ENCODE measurements at regions not wholly inside any gene's neighbourhood (a gene's known extent, or its start where the extent isn't known, plus 50 kb on each side); places are given as distances from the start of the nearest gene placed in this dataset.

DNA sequence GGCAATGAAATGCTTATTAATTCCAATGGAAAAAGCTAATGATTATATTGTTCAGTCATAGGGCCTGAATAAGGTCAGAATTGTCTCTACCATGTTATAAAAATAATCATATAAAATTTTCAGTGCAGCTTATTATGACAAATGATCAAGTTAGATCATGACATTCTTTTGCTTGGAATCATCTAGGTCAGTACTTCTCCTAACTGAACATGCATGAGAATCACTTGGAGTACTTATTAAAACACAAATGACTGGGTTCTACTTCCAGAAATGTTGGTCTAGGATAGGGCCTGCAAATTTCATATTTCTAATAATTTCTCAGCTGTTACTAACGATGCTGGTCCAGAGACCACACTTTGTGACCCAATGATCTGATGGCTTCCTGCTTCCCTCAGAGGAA lies 806.0 kb upstream of the ZNF608 start:
- Mint-ChIP-seq H3K4me3 (peak overlapping the region in 1 of 4 donors; percentile 51), H3K4me1 (no peaks in the 10 kb centered on the region), H3K9me3 (peaks cover 3 to 17% (median 14%) of the 10 kb centered on the region in 7 donors), H3K36me3 (no peaks in the 10 kb centered on the region), H3K27ac (no peak overlapping the region), H3K27me3 (no peaks in the 10 kb centered on the region)
- H3K4me3 ChIP-seq (ENCODE audit: low read depth, low read length): no peak overlapping the region
- H3K27me3 ChIP-seq (ENCODE audit: control insufficient read depth, insufficient read depth, low read length): no peaks in the 10 kb centered on the region
- no peak for DNase-seq
- H3K36me3 ChIP-seq (ENCODE audit: control insufficient read depth, insufficient read depth, low read length): no peaks in the 10 kb centered on the region
- H3K9me3 ChIP-seq (ENCODE audit: control insufficient read depth in 2 of 2, low read length in 2 of 2): no peaks in the 10 kb centered on the region
- H3K4me1 ChIP-seq (ENCODE audit: control insufficient read depth, insufficient read depth, low read length, poor library complexity, severe bottlenecking): no peaks in the 10 kb centered on the region
- no peak for ATAC-seq (ENCODE audit: low read depth in 2 of 2)
- H3K27ac ChIP-seq (ENCODE audit: insufficient read depth, low read length, poor library complexity, severe bottlenecking): no peak overlapping the region

DNA sequence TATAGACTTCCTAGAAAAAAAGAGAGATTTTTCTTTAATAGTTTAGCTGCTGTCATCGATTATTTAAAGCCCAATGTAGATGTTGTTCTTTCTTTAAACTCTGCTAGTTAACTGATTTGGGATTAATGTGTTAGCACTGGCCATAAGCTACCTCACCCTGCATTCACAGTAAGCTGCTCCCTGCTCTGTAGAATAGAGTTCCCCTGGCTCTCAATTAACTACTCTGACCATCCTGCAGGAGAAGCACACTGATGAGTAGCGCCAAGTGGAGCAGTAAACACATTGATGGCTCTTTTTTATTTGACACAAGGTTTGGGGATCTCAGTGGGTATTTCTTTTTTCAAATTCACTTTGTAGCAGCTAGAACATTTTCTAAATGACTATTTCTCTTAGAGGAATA lies 807.9 kb upstream of the ZNF608 start:
- ATAC-seq (ENCODE audit: low read depth in 2 of 2): no peak
- Histone ChIP-seq H3K4me3 (ENCODE audit: low read depth, low read length) (no peak overlapping the region), H3K9me3 (ENCODE audit: control insufficient read depth in 2 of 2, low read length in 2 of 2) (no peaks in the 10 kb centered on the region), H3K27me3 (ENCODE audit: control insufficient read depth, insufficient read depth, low read length) (no peaks in the 10 kb centered on the region), H3K4me1 (ENCODE audit: control insufficient read depth, insufficient read depth, low read length, poor library complexity, severe bottlenecking) (no peaks in the 10 kb centered on the region), H3K36me3 (ENCODE audit: control insufficient read depth, insufficient read depth, low read length) (no peaks in the 10 kb centered on the region), H3K27ac (ENCODE audit: insufficient read depth, low read length, poor library complexity, severe bottlenecking) (no peak overlapping the region)
- H3K4me1 Mint-ChIP-seq: no peaks in the 10 kb centered on the region
- no peak overlapping the region for H3K27ac Mint-ChIP-seq
- no peak for DNase-seq
- peaks cover 3 to 13% (median 12%) of the 10 kb centered on the region in 7 donors for H3K9me3 Mint-ChIP-seq
- H3K4me3 Mint-ChIP-seq: no peak overlapping the region
- no peaks in the 10 kb centered on the region for H3K27me3 Mint-ChIP-seq
- H3K36me3 Mint-ChIP-seq: no peaks in the 10 kb centered on the region

GRCh38 chr5:125555591-125555990 lies 809.2 kb upstream of the ZNF608 start:
- Mint-ChIP-seq H3K27me3 (no peaks in the 10 kb centered on the region), H3K9me3 (peaks cover 4 to 17% (median 8%) of the 10 kb centered on the region in 7 donors), H3K4me3 (no peak overlapping the region), H3K36me3 (no peaks in the 10 kb centered on the region), H3K4me1 (no peaks in the 10 kb centered on the region), H3K27ac (no peak overlapping the region)
- DNase-seq: no peak
- no peaks in the 10 kb centered on the region for H3K27me3 ChIP-seq (ENCODE audit: control insufficient read depth, insufficient read depth, low read length)
- no peak for ATAC-seq (ENCODE audit: low read depth in 2 of 2)
- no peak overlapping the region for H3K4me3 ChIP-seq (ENCODE audit: low read depth, low read length)
- no peaks in the 10 kb centered on the region for H3K9me3 ChIP-seq (ENCODE audit: control insufficient read depth in 2 of 2, low read length in 2 of 2)
- H3K4me1 ChIP-seq (ENCODE audit: control insufficient read depth, insufficient read depth, low read length, poor library complexity, severe bottlenecking): no peaks in the 10 kb centered on the region
- no peaks in the 10 kb centered on the region for H3K36me3 ChIP-seq (ENCODE audit: control insufficient read depth, insufficient read depth, low read length)
- H3K27ac ChIP-seq (ENCODE audit: insufficient read depth, low read length, poor library complexity, severe bottlenecking): no peak overlapping the region

DNA sequence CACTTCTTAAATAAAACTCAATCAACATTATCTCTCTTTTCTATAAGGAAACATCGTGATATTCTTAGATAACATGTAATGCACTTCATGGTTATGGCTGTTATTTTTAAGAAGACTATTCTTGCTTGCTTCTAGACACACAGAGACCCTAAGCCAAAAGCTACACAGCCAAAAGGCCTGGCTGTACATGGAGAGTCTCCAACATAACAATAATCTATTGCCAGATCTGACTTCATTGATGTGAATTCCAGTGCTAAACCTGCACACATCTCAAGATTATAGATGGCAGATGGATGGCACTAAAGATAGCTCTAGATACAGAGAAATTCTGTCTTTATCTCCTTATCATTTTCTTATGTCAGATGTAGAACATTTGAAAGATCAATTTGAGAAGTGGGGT lies 811.6 kb upstream of the ZNF608 start:
- Mint-ChIP-seq H3K36me3 (no peaks in the 10 kb centered on the region), H3K27ac (no peak overlapping the region), H3K9me3 (peaks cover 3 to 31% (median 10%) of the 10 kb centered on the region in 7 donors), H3K4me3 (no peak overlapping the region), H3K27me3 (no peaks in the 10 kb centered on the region), H3K4me1 (peaks cover 0 to 4% (median 0%) of the 10 kb centered on the region in 4 donors)
- no peaks in the 10 kb centered on the region for H3K9me3 ChIP-seq (ENCODE audit: control insufficient read depth in 2 of 2, low read length in 2 of 2)
- H3K27me3 ChIP-seq (ENCODE audit: control insufficient read depth, insufficient read depth, low read length): no peaks in the 10 kb centered on the region
- H3K27ac ChIP-seq (ENCODE audit: insufficient read depth, low read length, poor library complexity, severe bottlenecking): no peak overlapping the region
- H3K36me3 ChIP-seq (ENCODE audit: control insufficient read depth, insufficient read depth, low read length): no peaks in the 10 kb centered on the region
- ATAC-seq (ENCODE audit: low read depth in 2 of 2) (no peak), DNase-seq (no peak)
- H3K4me1 ChIP-seq (ENCODE audit: control insufficient read depth, insufficient read depth, low read length, poor library complexity, severe bottlenecking): no peaks in the 10 kb centered on the region
- no peak overlapping the region for H3K4me3 ChIP-seq (ENCODE audit: low read depth, low read length)

GRCh38 chr5:125558466-125558865 lies 812.0 kb upstream of the ZNF608 start:
- Mint-ChIP-seq H3K27ac (no peak overlapping the region), H3K4me1 (peaks cover 0 to 4% (median 0%) of the 10 kb centered on the region in 4 donors), H3K27me3 (no peaks in the 10 kb centered on the region), H3K9me3 (peaks cover 2 to 31% (median 8%) of the 10 kb centered on the region in 7 donors), H3K36me3 (no peaks in the 10 kb centered on the region), H3K4me3 (no peak overlapping the region)
- Histone ChIP-seq H3K27me3 (ENCODE audit: control insufficient read depth, insufficient read depth, low read length) (no peaks in the 10 kb centered on the region), H3K4me3 (ENCODE audit: low read depth, low read length) (no peak overlapping the region), H3K36me3 (ENCODE audit: control insufficient read depth, insufficient read depth, low read length) (no peaks in the 10 kb centered on the region), H3K4me1 (ENCODE audit: control insufficient read depth, insufficient read depth, low read length, poor library complexity, severe bottlenecking) (no peaks in the 10 kb centered on the region), H3K9me3 (ENCODE audit: control insufficient read depth in 2 of 2, low read length in 2 of 2) (no peaks in the 10 kb centered on the region), H3K27ac (ENCODE audit: insufficient read depth, low read length, poor library complexity, severe bottlenecking) (no peak overlapping the region)
- ATAC-seq (ENCODE audit: low read depth in 2 of 2): no peak
- DNase-seq: no peak

- DNase-seq (no peak), ATAC-seq (ENCODE audit: low read depth in 2 of 2) (no peak)
- Histone ChIP-seq H3K9me3 (ENCODE audit: control insufficient read depth in 2 of 2, low read length in 2 of 2) (no peaks in the 10 kb centered on the region), H3K4me3 (ENCODE audit: low read depth, low read length) (no peak overlapping the region), H3K27ac (ENCODE audit: insufficient read depth, low read length, poor library complexity, severe bottlenecking) (no peak overlapping the region), H3K4me1 (ENCODE audit: control insufficient read depth, insufficient read depth, low read length, poor library complexity, severe bottlenecking) (no peaks in the 10 kb centered on the region), H3K36me3 (ENCODE audit: control insufficient read depth, insufficient read depth, low read length) (no peaks in the 10 kb centered on the region), H3K27me3 (ENCODE audit: control insufficient read depth, insufficient read depth, low read length) (no peaks in the 10 kb centered on the region)
- Mint-ChIP-seq H3K27me3 (no peaks in the 10 kb centered on the region), H3K9me3 (peaks cover 0 to 35% (median 8%) of the 10 kb centered on the region in 7 donors), H3K36me3 (no peaks in the 10 kb centered on the region), H3K27ac (no peak overlapping the region), H3K4me1 (peaks cover 0 to 4% (median 0%) of the 10 kb centered on the region in 4 donors), H3K4me3 (no peak overlapping the region)
Measured at GRCh38 chr5:125559296-125559695, 812.9 kb upstream of the ZNF608 start.

DNA sequence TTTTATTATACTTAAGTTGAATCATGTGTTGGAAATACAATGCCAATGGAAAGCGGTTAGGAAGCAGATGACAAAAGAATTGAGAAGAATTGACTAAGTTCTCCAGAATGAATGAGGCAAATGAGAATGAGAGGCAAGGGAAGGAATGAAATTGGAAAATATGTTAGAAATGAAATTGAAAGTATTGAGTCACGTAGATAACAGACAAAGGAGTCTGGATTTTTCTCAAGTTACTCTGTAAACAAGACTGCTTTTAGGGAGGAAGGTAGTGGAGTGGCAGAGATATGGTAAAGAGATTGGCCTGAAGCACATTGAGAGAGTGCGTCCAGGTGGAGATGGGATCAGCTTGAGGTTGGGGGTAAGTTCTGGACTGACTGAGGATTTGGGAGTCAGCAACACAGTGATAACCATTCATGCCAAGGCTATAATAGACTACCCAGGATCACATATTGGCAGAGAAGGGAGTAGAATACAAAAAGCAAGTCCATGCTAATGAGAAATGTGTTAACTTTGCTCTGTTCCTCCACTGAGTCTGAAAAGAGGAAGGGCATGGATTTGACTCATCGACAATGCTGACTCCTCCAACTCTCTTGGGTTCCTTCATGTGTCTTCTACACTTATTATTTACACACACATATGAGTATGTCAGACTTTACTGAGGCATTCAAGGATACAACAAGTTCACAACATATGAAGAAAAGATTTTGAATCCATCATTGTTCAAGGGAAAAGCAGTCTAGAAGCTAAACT lies 814.2 kb upstream of the ZNF608 start:
- no peaks in the 10 kb centered on the region for H3K4me1 ChIP-seq (ENCODE audit: control insufficient read depth, insufficient read depth, low read length, poor library complexity, severe bottlenecking)

More for the DNA sequence above, 814.2 kb upstream of the ZNF608 start:
- Mint-ChIP-seq H3K4me3 (no peak overlapping the region), H3K4me1 (peaks cover 0 to 4% (median 0%) of the 10 kb centered on the region in 4 donors), H3K27ac (no peak overlapping the region), H3K36me3 (no peaks in the 10 kb centered on the region), H3K27me3 (no peaks in the 10 kb centered on the region), H3K9me3 (peaks cover 2 to 34% (median 10%) of the 10 kb centered on the region in 7 donors)
- Histone ChIP-seq H3K27me3 (ENCODE audit: control insufficient read depth, insufficient read depth, low read length) (no peaks in the 10 kb centered on the region), H3K36me3 (ENCODE audit: control insufficient read depth, insufficient read depth, low read length) (no peaks in the 10 kb centered on the region), H3K4me3 (ENCODE audit: low read depth, low read length) (no peak overlapping the region), H3K9me3 (ENCODE audit: control insufficient read depth in 2 of 2, low read length in 2 of 2) (no peaks in the 10 kb centered on the region), H3K27ac (ENCODE audit: insufficient read depth, low read length, poor library complexity, severe bottlenecking) (no peak overlapping the region)
- ATAC-seq (ENCODE audit: low read depth in 2 of 2) (no peak), DNase-seq (no peak)
